K562 (cell line): ENCODE measurements at regions not wholly inside any gene's neighbourhood (a gene's known extent, or its start where the extent isn't known, plus 50 kb on each side); places are given as distances from the start of the nearest gene placed in this dataset.
"Not testable (repeated sequence)": the region's sequence is repeated elsewhere in the genome, so short reads cannot be mapped to it uniquely, and the experiment has no call there.

Experiments used
- ATAC-seq: fragments of 200-7000 bp; cut with Tn5 transposase; 3 replicates; pipeline ENCODE4 v1.9.1; 2020; ENCODE audit warnings: moderate library complexity
- BruUV-seq: library from RNA; stranded (reverse); fragments of 400-500 nt; replicated peaks from 2 replicates; lab custom pipeline; 2021; lab: Mats Ljungman, UMichigan
- CTCF ChIA-PET: fragments of 300-600 bp; formaldehyde crosslinking; extraction: SDS; loops from one replicate; lab custom pipeline; 2021; ENCODE audit warnings: low intra/inter-chr PET ratio; lab: Yijun Ruan, JAX
- POLR2A ChIA-PET: fragments of 300-600, 350-650 bp; sonication (Branson Sonifier 250); formaldehyde crosslinking; extraction: SDS; loops from one replicate; lab custom pipeline; 2021; ENCODE audit warnings: antibody characterized with exemption, inconsistent platforms; lab: Yijun Ruan, JAX
- DNase-seq, 4 experiments: peaks; one replicate each; pipeline versions ENCODE4 v3.0.0 to v3.0.0-alpha.2; 2011 to 2018; ENCODE audit warnings: low spot score in 3 of 4, mixed read lengths in 3 of 4; ENCODE audit errors: extremely low read depth in 1 of 4
- FAIRE-seq: peaks from 2 replicates; lab custom pipeline; 2011; peaks lifted over from hg19 to GRCh38; lab: Jason Lieb, UNC
- H2AFZ ChIP-seq: 2 replicates; pipeline ENCODE4 v1.6.0; 2011; ENCODE audit warnings: low read depth, low read length, control low read depth, inconsistent platforms
- H3K27ac ChIP-seq: fragments of 200-600 bp; 3 replicates; pipeline ENCODE4 v1.8.0; 2011; ENCODE audit warnings: low read depth, mild to moderate bottlenecking, control low read depth, inconsistent platforms, low read length, moderate library complexity, mixed read lengths; ENCODE audit errors: extremely low read depth
- H3K27me3 ChIP-seq, 2 experiments: fragments of 300-600 bp in 1 of 2; 2 replicates in 1 of 2; 3 replicates in 1 of 2; pipeline versions ENCODE4 v1.6.0 to v1.8.0; 2011; ENCODE audit warnings: inconsistent platforms in 2 of 2, low read length in 2 of 2, mild to moderate bottlenecking in 1 of 2, mixed read lengths in 1 of 2, moderate library complexity in 1 of 2; ENCODE audit not compliant: control insufficient read depth in 2 of 2, insufficient read depth in 2 of 2
- H3K36me3 ChIP-seq: fragments of 300-600 bp; 3 replicates; pipeline ENCODE4 v1.8.0; 2011; ENCODE audit warnings: mild to moderate bottlenecking, low read length, inconsistent platforms; ENCODE audit not compliant: control insufficient read depth, insufficient read depth
- H3K4me1 ChIP-seq, 2 experiments: fragments of 200-600 bp in 1 of 2; replicated peaks in 1 of 2; 2 replicates in 1 of 2; 3 replicates in 1 of 2; pipeline versions ENCODE4 v1.5.1 to v1.8.0; 2011; ENCODE audit warnings: inconsistent platforms in 2 of 2, low read length in 2 of 2, mild to moderate bottlenecking in 1 of 2, mixed read lengths in 1 of 2, moderate library complexity in 1 of 2; ENCODE audit not compliant: control insufficient read depth in 2 of 2, insufficient read depth in 2 of 2
- H3K4me2 ChIP-seq: 2 replicates; pipeline ENCODE4 v1.6.1; 2011; ENCODE audit warnings: low read length, control low read depth, inconsistent platforms, mixed read lengths; ENCODE audit not compliant: insufficient read depth
- H3K4me3 ChIP-seq: fragments of 200-600 bp; sonication (generic), shearing (Covaris generic); 2 replicates; pipeline ENCODE4 v1.5.1; 2016; ENCODE audit warnings: control low read depth, inconsistent platforms
- H3K79me2 ChIP-seq: fragments of 200-600 bp; 3 replicates; pipeline ENCODE4 v1.8.0; 2011; ENCODE audit warnings: low read length, inconsistent platforms; ENCODE audit not compliant: control insufficient read depth, insufficient read depth
- H3K9ac ChIP-seq, 2 experiments: 2 replicates each; pipeline versions ENCODE4 v1.6.0 to v1.6.1; 2011; ENCODE audit warnings: low read depth in 2 of 2, low read length in 2 of 2, control low read depth in 1 of 2, inconsistent platforms in 1 of 2, mild to moderate bottlenecking in 1 of 2, mixed read lengths in 1 of 2; ENCODE audit not compliant: insufficient read depth in 1 of 2
- H3K9me1 ChIP-seq: one replicate; pipeline ENCODE4 v1.6.0; 2011; ENCODE audit warnings: inconsistent platforms, mild to moderate bottlenecking, low read length, moderate library complexity; ENCODE audit not compliant: control insufficient read depth, insufficient read depth
- H3K9me3 ChIP-seq: replicated peaks from 2 replicates; pipeline ENCODE4 v1.5.1; 2011; ENCODE audit warnings: low read depth, low read length, inconsistent platforms; ENCODE audit not compliant: control insufficient read depth, insufficient read depth
- H4K20me1 ChIP-seq: replicated peaks from 2 replicates; pipeline ENCODE4 v1.6.1; 2011; ENCODE audit warnings: low read length, inconsistent platforms, mixed read lengths; ENCODE audit not compliant: control insufficient read depth, insufficient read depth
- CBX5 ChIP-seq: IDR thresholded peaks from 2 replicates; pipeline ENCODE4 v1.6.1; 2014; ENCODE audit warnings: low read depth, borderline replicate concordance
- CEBPG ChIP-seq, 3 experiments: fragments of 200-800 bp in 1 of 3; sonication (Bioruptor generic) in 1 of 3; sonication (generic) in 1 of 3; formaldehyde crosslinking in 1 of 3; IDR thresholded peaks in 2 of 3; conservative IDR thresholded peaks in 1 of 3; 2 replicates each; pipeline versions ENCODE4 v1.6.1 to v1.8.0; 2016 to 2022; ENCODE audit warnings: missing compliant biosample characterization in 2 of 3, missing genetic modification characterization in 2 of 3, mild to moderate bottlenecking in 1 of 3, missing genetic modification reagents in 1 of 3
- FOSL1 ChIP-seq: fragments of 200-800 bp; sonication (Bioruptor generic); conservative IDR thresholded peaks from 2 replicates; pipeline ENCODE4 v1.6.1; 2016; ENCODE audit warnings: missing genetic modification characterization, missing compliant biosample characterization
- GATA2 ChIP-seq: sonication (generic); formaldehyde crosslinking; IDR thresholded peaks from 2 replicates; pipeline ENCODE4 v1.4.0; 2020; ENCODE audit warnings: mild to moderate bottlenecking, missing genetic modification reagents
- HMGN3 ChIP-seq: IDR thresholded peaks from 2 replicates; pipeline ENCODE4 v1.6.1; 2011; ENCODE audit warnings: borderline replicate concordance, low read depth, mild to moderate bottlenecking, mixed read lengths, low read length; ENCODE audit not compliant: insufficient read length; ENCODE audit errors: extremely low read depth
- NR0B1 ChIP-seq: fragments of 450-650 bp; IDR thresholded peaks from one replicate; pipeline ENCODE4 v1.6.1; 2018; ENCODE audit warnings: mild to moderate bottlenecking, moderate library complexity; ENCODE audit not compliant: partially characterized antibody
- OTX1 ChIP-seq: fragments of 450-650 bp; formaldehyde crosslinking; IDR thresholded peaks from 2 replicates; pipeline ENCODE4 v1.4.0; 2022; ENCODE audit warnings: mild to moderate bottlenecking
- RBM25 ChIP-seq: fragments of 200-400 bp; formaldehyde crosslinking; IDR thresholded peaks from 2 replicates; pipeline ENCODE4 v1.6.1; 2018; ENCODE audit warnings: low read length, low read depth, moderate library complexity; ENCODE audit not compliant: severe bottlenecking
- ZNF224 ChIP-seq: sonication (generic); formaldehyde crosslinking; IDR thresholded peaks from 2 replicates; pipeline ENCODE4 v1.8.0; 2022; ENCODE audit warnings: mild to moderate bottlenecking, missing genetic modification reagents
- ZNF23 ChIP-seq: fragments of 250-450 bp; sonication (Bioruptor Pico); IDR thresholded peaks from 2 replicates; pipeline ENCODE4 v1.4.0; 2020; ENCODE audit warnings: mild to moderate bottlenecking
- ZNF644 ChIP-seq: fragments of 200-800 bp; sonication (Bioruptor generic); IDR thresholded peaks from 2 replicates; pipeline ENCODE4 v1.6.1; 2016; ENCODE audit warnings: low read depth, missing genetic modification characterization, missing compliant biosample characterization
- ZNF696 ChIP-seq: fragments of 250-450 bp; sonication (Bioruptor Pico); conservative IDR thresholded peaks from 2 replicates; pipeline ENCODE4 v1.4.0; 2020; ENCODE audit warnings: mild to moderate bottlenecking, moderate library complexity
- ZNF764 ChIP-seq: fragments of 250-450 bp; sonication (Bioruptor Pico); IDR thresholded peaks from 2 replicates; pipeline ENCODE4 v1.4.0; 2020; ENCODE audit warnings: low read depth, mild to moderate bottlenecking, moderate library complexity
- WGBS: fragments of 100-300 bp; shearing (Covaris generic); methylation state at CpG from one replicate; pipeline ENCODE4 v1.1.6; 2016; ENCODE audit warnings: low coverage, mixed read lengths; ENCODE audit not compliant: insufficient coverage; ENCODE audit errors: missing lambda C conversion rate; 5-methylcytosine and 5-hydroxymethylcytosine counted together
- in situ Hi-C: fragments of 300-500 bp; cut with MboI; formaldehyde crosslinking; loops from 4 replicates; pipeline ENCODE4 v1.15.0; 2018; ENCODE audit warnings: inconsistent platforms, mixed read lengths
- intact Hi-C: fragments of 100-400 bp; cut with micrococcal nuclease; formaldehyde crosslinking; loops from 2 replicates; pipeline ENCODE4 v1.14.2; 2022
- TF ChIP-seq, protein P1 (sequence below): sonication (generic); formaldehyde crosslinking; IDR thresholded peaks from 2 replicates; pipeline ENCODE4 v1.8.1; 2023; ENCODE audit warnings: mild to moderate bottlenecking, missing genetic modification reagents

DNA sequence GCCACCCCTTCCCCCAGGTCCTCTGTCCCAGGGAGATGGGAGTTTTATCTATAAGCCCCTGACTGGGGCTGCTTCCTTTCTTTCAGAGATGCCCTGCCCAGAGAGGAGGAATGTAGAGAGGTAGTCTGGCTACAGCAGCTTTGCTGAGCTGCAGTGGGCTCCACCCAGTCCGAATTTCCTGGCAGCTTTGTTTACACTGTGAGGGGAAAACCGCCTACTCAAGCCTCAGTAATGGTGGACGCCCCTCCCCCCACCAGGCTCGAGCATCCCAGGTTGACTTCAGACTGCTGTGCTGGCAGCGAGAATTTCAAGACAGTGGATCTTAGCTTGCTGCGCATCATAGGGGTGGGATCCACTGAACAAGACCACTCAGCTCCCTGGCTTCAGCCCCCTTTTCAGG lies 96.2 kb upstream of the C10orf90 start:
- H3K4me2 ChIP-seq, H3K27me3 ChIP-seq, H3K36me3 ChIP-seq, H3K27ac ChIP-seq, H3K79me2 ChIP-seq, H3K4me1 ChIP-seq, H4K20me1 ChIP-seq, H3K9me1 ChIP-seq, ATAC-seq, H2AFZ ChIP-seq, H3K9ac ChIP-seq, in situ Hi-C loops, intact Hi-C loops, DNase-seq, FAIRE-seq, CTCF ChIA-PET, H3K9me3 ChIP-seq, BruUV-seq, H3K4me3 ChIP-seq: not testable (repeated sequence)
- POLR2A ChIA-PET: interaction anchor here (0.7 kb wide), 1 partner anchor 8 kb away, joined by 3 read pairs; no protein-coding TSS in a partner anchor
- WGBS: 0% methylated on average over 5 of the region's 6 CpGs

- no peaks in the 10 kb centered on the region for H3K9me1 ChIP-seq
- H3K9me3 ChIP-seq: no peaks in the 10 kb centered on the region
- in situ Hi-C loops: no loop called here
- no peak for FAIRE-seq
- intact Hi-C loops: no loop called here
- no peak overlapping the region for H2AFZ ChIP-seq
- no peak for ATAC-seq
- no peaks in the 10 kb centered on the region for H3K36me3 ChIP-seq
- no peaks in the 10 kb centered on the region for H4K20me1 ChIP-seq
- ChIA-PET POLR2A (no interaction called here), CTCF (no interaction called here)
- H3K4me1 ChIP-seq: no peaks in the 10 kb centered on the region
- WGBS: 0% methylated on average over 2 of the region's 2 CpGs
- no peak overlapping the region for H3K27ac ChIP-seq
- no peak overlapping the region for H3K4me2 ChIP-seq
- no peaks in the 10 kb centered on the region for H3K79me2 ChIP-seq
- no TSS peak for BruUV-seq
- no peaks in the 10 kb centered on the region for H3K27me3 ChIP-seq
- H3K4me3 ChIP-seq: no peak overlapping the region
- no peak overlapping the region for H3K9ac ChIP-seq
- no peak for DNase-seq
- TF ChIP-seq ZNF644 (no peak), FOSL1 (tag) (no peak), CBX5 (no peak), NR0B1 (no peak), RBM25 (no peak), OTX1 (CRISPR knock-in tag) (no peak), HMGN3 (no peak), ZNF224 (CRISPR knock-in tag) (no peak), GATA2 (CRISPR knock-in tag) (no peak), ZNF23 (no peak), CEBPG (CRISPR knock-in tag; IDR thresholded peaks at IDR 0.05) (no peak), CEBPG (tag; conservative IDR thresholded peaks at IDR 0.05 in 1 of 2, IDR thresholded peaks at IDR 0.05 in 1 of 2) (no peak), ZNF696 (CRISPR knock-in tag) (no peak), ZNF764 (CRISPR knock-in tag) (no peak)
- TF ChIP-seq, protein P1, sequence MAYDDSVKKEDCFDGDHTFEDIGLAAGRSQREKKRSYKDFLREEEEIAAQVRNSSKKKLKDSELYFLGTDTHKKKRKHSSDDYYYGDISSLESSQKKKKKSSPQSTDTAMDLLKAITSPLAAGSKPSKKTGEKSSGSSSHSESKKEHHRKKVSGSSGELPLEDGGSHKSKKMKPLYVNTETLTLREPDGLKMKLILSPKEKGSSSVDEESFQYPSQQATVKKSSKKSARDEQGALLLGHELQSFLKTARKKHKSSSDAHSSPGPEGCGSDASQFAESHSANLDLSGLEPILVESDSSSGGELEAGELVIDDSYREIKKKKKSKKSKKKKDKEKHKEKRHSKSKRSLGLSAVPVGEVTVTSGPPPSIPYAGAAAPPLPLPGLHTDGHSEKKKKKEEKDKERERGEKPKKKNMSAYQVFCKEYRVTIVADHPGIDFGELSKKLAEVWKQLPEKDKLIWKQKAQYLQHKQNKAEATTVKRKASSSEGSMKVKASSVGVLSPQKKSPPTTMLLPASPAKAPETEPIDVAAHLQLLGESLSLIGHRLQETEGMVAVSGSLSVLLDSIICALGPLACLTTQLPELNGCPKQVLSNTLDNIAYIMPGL (CRISPR knock-in tag): no peak
Measured at GRCh38 chr10:126770809-126771208, 100.3 kb upstream of the C10orf90 start.
